ENCODE measurements at regions not wholly inside any gene's neighbourhood (a gene's known extent, or its start where the extent isn't known, plus 50 kb on each side); places are given as distances from the start of the nearest gene placed in this dataset.

- FAIRE-seq (no peak), DNase-seq (ENCODE audit: low read depth, low spot score) (no peak)
- no peaks in the 10 kb centered on the region for H3K9me1 ChIP-seq (ENCODE audit: control insufficient read depth, extremely low read depth, insufficient read depth, low read length)
- no peaks in the 10 kb centered on the region for H4K20me1 ChIP-seq (ENCODE audit: control insufficient read depth, extremely low read depth, insufficient read depth, low read length)
- H3K9me3 ChIP-seq (ENCODE audit: control insufficient read depth, low read depth, low read length): no peaks in the 10 kb centered on the region
- no peak overlapping the region for H3K4me3 ChIP-seq (ENCODE audit: control insufficient read depth in 2 of 3, extremely low read depth in 1 of 3, insufficient read depth in 2 of 3, low read depth in 1 of 3, low read length in 3 of 3)
- no peaks in the 10 kb centered on the region for H3K4me1 ChIP-seq (ENCODE audit: control insufficient read depth, extremely low read depth, insufficient read depth, low read length)
- H3K36me3 ChIP-seq (ENCODE audit: control insufficient read depth in 2 of 2, extremely low read depth in 1 of 2, insufficient read depth in 2 of 2, low read length in 2 of 2): no peaks in the 10 kb centered on the region
- H3K27ac ChIP-seq (ENCODE audit: control insufficient read depth, insufficient read depth, low read length): no peak overlapping the region
- no peak overlapping the region for H2AFZ ChIP-seq (ENCODE audit: control insufficient read depth, low read length)
- dilution Hi-C loops (cut with MboI; ENCODE audit: extremely low pct_ligation_motif_present, low sequenced_read_pairs): no loop called here
- no peaks in the 10 kb centered on the region for H3K79me2 ChIP-seq (ENCODE audit: control insufficient read depth, insufficient read depth, low read length)
- TF ChIP-seq EZH2 (IDR thresholded peaks at IDR 0.05; ENCODE audit: low read length): no peak
- TF ChIP-seq CTCF (optimal IDR thresholded peaks at IDR 0.05 in 1 of 3, IDR thresholded peaks at IDR 0.05 in 1 of 3, conservative IDR thresholded peaks at IDR 0.05 in 1 of 3; ENCODE audit: extremely low read depth in 1 of 3, insufficient read depth in 2 of 3, low read length in 3 of 3): no peak
- H3K27me3 ChIP-seq (ENCODE audit: control insufficient read depth, extremely low read depth, insufficient read depth, low read length): no peaks in the 10 kb centered on the region
- H3K4me2 ChIP-seq (ENCODE audit: control insufficient read depth, extremely low read depth, insufficient read depth, low read depth, low read length): no peak overlapping the region
- no peak overlapping the region for H3K9ac ChIP-seq (ENCODE audit: control insufficient read depth, extremely low read depth, insufficient read depth, low read length)
Observed at GRCh38 chr5:40029711-40030495, 605.1 kb upstream of the DAB2 start.

GRCh38 chr5:40027400-40027799 is 602.6 kb upstream of the DAB2 start:
- FAIRE-seq (no peak), DNase-seq (ENCODE audit: low read depth, low spot score) (no peak)
- H3K4me1 ChIP-seq (ENCODE audit: control insufficient read depth, extremely low read depth, insufficient read depth, low read length): no peaks in the 10 kb centered on the region
- H3K9me1 ChIP-seq (ENCODE audit: control insufficient read depth, extremely low read depth, insufficient read depth, low read length): no peaks in the 10 kb centered on the region
- H3K4me2 ChIP-seq (ENCODE audit: control insufficient read depth, extremely low read depth, insufficient read depth, low read depth, low read length): no peak overlapping the region
- no peak overlapping the region for H3K27ac ChIP-seq (ENCODE audit: control insufficient read depth, insufficient read depth, low read length)
- dilution Hi-C loops (cut with MboI; ENCODE audit: extremely low pct_ligation_motif_present, low sequenced_read_pairs): no loop called here
- H3K27me3 ChIP-seq (ENCODE audit: control insufficient read depth, extremely low read depth, insufficient read depth, low read length): no peaks in the 10 kb centered on the region
- no peak overlapping the region for H2AFZ ChIP-seq (ENCODE audit: control insufficient read depth, low read length)
- H3K4me3 ChIP-seq (ENCODE audit: control insufficient read depth in 2 of 3, extremely low read depth in 1 of 3, insufficient read depth in 2 of 3, low read depth in 1 of 3, low read length in 3 of 3): no peak overlapping the region
- no peaks in the 10 kb centered on the region for H4K20me1 ChIP-seq (ENCODE audit: control insufficient read depth, extremely low read depth, insufficient read depth, low read length)
- no peaks in the 10 kb centered on the region for H3K36me3 ChIP-seq (ENCODE audit: control insufficient read depth in 2 of 2, extremely low read depth in 1 of 2, insufficient read depth in 2 of 2, low read length in 2 of 2)
- H3K9me3 ChIP-seq (ENCODE audit: control insufficient read depth, low read depth, low read length): no peaks in the 10 kb centered on the region
- H3K9ac ChIP-seq (ENCODE audit: control insufficient read depth, extremely low read depth, insufficient read depth, low read length): no peak overlapping the region
- H3K79me2 ChIP-seq (ENCODE audit: control insufficient read depth, insufficient read depth, low read length): no peaks in the 10 kb centered on the region
- no peak for TF ChIP-seq EZH2 (IDR thresholded peaks at IDR 0.05; ENCODE audit: low read length)
- TF ChIP-seq CTCF (optimal IDR thresholded peaks at IDR 0.05 in 1 of 3, IDR thresholded peaks at IDR 0.05 in 1 of 3, conservative IDR thresholded peaks at IDR 0.05 in 1 of 3; ENCODE audit: extremely low read depth in 1 of 3, insufficient read depth in 2 of 3, low read length in 3 of 3): no peak
